DND-41 (cell line): ENCODE measurements at regions not wholly inside any gene's neighbourhood (a gene's known extent, or its start where the extent isn't known, plus 50 kb on each side); places are given as distances from the start of the nearest gene placed in this dataset.

Source experiments
- EZH2 ChIP-seq: IDR thresholded peaks from 3 replicates; pipeline ENCODE4 v1.6.1; 2012; ENCODE audit warnings: borderline replicate concordance, low read depth, mild to moderate bottlenecking, moderate library complexity, low read length, inconsistent platforms; ENCODE audit not compliant: severe bottlenecking
- TF ChIP-seq, protein P1 (sequence below): IDR thresholded peaks from 2 replicates; pipeline ENCODE4 v1.5.1; 2012; ENCODE audit warnings: borderline replicate concordance, low read length, moderate library complexity, mild to moderate bottlenecking; ENCODE audit not compliant: poor library complexity, severe bottlenecking; ENCODE audit errors: extremely low read depth

DNA sequence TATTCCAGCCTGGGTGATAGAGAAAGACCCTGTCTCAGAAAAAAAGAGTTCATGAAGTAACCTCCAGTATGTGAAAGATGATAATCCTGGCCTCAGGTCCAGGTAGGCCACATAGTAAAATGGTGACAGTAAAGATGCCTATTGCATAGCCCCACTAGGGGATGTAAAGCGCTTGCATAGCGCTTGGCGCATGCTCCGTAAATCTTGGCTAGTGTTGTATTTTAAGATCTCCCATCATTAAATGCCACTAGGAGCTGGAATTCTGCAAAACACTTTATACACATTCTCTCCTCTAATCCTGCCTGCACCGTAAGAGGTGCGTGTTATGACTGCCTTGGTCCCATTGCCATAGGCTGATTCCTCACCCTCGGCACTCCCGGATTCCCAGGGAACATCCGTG is 153.6 kb downstream of the TFCP2L1 start:
- TF ChIP-seq, protein P1, sequence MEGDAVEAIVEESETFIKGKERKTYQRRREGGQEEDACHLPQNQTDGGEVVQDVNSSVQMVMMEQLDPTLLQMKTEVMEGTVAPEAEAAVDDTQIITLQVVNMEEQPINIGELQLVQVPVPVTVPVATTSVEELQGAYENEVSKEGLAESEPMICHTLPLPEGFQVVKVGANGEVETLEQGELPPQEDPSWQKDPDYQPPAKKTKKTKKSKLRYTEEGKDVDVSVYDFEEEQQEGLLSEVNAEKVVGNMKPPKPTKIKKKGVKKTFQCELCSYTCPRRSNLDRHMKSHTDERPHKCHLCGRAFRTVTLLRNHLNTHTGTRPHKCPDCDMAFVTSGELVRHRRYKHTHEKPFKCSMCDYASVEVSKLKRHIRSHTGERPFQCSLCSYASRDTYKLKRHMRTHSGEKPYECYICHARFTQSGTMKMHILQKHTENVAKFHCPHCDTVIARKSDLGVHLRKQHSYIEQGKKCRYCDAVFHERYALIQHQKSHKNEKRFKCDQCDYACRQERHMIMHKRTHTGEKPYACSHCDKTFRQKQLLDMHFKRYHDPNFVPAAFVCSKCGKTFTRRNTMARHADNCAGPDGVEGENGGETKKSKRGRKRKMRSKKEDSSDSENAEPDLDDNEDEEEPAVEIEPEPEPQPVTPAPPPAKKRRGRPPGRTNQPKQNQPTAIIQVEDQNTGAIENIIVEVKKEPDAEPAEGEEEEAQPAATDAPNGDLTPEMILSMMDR: no peak
- no peak for TF ChIP-seq EZH2
